NCI-H69 (cell line): ENCODE measurements at regions not wholly inside any gene's neighbourhood (a gene's known extent, or its start where the extent isn't known, plus 50 kb on each side); places are given as distances from the start of the nearest gene placed in this dataset.
"Not testable (repeated sequence)": the region's sequence is repeated elsewhere in the genome, so short reads cannot be mapped to it uniquely, and the experiment has no call there.

ENCODE experiments used
- DNase-seq: peaks from one replicate; lab custom pipeline; 2025; lab: John Stamatoyannopoulos, UW

DNA sequence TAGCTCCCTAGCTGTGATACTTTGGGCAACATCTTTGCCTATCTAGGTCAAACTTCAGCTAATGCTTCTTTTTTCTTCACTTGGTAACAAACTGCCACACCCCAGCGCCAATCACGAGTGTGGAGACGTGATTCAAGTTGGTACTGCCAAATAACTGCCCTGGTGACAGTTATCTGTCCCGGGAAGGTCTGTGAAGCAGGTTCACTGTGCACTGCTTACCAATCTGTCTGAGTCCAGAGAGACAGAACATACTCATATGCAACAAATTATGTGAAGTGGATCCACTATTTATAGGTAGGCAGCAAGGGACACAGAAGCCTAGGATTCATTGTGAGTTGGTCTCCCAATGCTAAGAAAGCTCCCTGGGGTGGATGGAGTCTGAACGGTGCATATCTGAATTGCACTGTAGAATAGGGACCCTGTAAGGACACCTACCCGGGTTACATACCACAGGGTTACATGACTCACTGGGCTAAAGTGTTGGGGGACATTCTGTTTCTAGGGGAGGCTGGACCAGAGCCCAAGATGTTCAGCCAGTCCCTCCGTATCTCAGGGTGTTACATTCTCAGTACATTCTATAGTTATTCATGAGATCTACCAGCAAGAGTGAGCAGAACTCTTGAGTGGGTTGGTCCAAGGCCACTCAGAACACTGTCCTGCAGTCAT lies 95.4 kb upstream of the STC2 start:
- DNase-seq = no peak

DNA sequence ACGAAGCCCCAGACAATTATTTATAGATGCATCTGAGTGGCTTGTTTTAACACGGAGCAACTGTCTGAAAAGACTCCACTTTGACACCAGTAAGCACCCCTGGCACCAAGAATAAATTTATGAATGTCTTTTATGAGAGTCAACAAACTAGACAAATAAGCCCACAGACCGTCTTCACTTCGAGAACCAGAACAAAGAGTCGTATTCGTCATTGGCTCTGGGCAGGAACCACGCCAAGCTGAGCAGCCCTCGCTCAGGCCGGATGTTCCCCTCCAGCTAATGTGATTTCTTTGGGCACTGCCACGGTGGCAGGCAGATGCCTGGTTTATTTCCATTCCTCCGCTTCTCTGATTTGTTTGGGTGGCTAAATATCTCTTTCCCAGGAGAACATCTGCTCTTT lies 91.9 kb upstream of the STC2 start:
- peak; percentile 39 for DNase-seq

DNA sequence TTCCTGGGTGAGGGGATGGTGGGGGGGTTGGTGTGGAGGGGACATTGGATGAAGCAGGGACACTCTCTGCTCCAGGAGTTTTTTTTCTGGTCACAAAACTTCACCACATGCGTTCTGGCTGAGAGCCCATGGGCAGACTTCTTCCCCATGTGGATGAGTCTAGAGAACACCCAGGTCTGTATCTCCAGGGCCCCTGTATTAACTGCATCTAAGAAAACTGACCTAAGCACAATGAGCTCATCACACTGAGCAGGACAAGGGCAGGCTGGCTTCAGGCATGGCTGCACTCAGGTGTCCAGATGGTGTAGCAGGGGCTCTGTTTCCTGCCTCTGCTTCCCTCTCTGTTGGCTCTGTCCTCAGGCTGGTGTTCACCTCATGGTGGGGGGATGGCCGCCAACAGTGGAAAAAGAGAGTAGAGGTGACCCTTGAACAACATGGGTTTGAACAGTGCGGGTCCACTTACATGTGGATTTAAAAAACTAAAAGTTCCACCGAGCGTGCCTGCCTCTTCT lies 85.3 kb upstream of the STC2 start:
- no peak for DNase-seq

DNA sequence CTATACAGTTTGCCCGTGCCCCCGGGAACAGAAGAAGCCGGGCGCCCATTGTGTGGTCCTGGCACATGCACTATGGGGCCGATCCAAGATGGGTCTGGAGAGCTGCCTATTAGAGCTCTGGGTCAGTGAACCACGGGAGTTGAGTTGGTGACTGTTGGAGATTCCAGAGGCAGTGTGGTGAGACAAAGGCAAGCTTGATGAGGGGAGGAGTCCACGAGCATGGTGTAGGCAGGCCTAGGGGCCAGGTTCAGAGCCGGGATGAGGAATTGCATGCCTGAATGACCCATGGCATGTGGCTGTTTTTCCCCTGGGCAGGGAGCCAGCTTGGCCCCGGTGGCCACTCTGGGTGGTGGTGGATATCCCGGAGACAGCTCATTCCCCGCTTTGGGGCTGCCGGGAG lies 84.4 kb upstream of the STC2 start:
- no peak for DNase-seq

DNA sequence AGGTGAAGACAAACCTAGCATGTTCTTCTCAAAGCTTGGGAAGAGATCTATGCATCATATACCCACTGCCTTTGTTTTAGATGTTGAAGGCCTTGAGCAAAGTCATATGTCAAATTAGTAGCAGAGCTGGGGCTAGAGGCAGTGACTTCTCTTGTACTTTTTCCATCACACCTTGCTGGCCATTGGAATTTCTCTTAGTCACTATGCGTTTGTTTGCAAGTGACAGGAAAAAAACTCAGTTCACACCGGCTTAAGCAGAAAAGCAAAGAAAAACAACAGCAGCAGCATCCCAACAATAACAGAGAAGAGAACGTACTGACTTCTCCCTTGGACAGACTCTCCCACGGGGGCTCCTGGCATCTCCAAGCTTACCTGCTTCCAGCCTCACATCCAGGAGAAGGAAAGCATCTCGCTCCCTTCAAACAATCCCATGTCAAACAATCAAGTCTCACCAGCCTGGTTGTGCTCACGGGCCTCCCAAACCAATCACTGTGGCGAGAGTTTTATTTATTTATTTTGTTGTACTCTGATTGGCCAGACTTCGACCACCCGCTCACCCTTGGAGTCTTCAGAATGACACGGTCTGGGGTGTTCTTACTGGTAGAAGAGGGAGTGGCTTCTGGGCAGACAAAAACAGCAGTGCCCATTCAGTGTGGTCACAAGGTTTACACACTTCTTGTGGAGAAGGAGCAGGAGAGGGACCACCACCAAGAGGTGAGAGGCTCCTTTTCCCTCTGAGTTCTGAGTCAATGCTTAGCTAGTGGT lies 83.8 kb upstream of the STC2 start:
- DNase-seq = no peak

DNA sequence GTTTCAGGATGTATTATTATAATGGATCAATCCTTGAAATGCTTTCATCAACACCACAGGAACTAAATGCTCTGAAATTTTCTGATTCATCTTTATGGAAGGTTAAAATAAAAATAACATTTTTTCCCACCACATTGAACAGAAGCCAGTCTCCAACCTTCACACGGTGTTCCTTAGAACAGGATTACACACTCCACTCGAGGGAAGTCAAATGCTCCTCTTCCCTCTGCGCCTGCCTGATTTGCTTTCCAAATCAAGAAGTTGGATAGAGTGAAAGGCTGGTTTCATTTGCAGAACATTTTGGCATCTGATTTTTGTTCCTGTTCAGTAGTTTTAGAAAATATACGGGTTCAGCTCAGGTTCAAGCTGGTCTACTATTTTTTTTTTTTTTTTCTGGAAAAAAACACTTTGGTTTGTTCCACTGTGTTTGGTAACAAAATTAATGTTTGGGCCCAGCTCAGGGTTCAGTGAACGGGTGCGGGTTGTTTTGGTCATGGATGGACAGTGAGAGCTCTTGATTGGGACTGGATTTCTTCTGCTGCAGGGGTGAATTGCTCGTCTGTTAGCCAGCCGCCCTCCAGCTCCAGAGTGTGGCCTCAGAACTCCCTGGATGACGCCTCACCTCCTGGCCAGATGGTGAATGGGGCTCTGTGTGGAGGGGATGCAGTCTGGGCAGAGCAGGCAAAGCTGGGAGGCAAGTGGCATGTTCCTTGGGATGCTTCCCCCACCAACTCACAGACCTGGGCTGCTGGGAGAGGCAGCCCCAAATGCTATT lies 82.4 kb upstream of the STC2 start:
- DNase-seq = no peak

DNA sequence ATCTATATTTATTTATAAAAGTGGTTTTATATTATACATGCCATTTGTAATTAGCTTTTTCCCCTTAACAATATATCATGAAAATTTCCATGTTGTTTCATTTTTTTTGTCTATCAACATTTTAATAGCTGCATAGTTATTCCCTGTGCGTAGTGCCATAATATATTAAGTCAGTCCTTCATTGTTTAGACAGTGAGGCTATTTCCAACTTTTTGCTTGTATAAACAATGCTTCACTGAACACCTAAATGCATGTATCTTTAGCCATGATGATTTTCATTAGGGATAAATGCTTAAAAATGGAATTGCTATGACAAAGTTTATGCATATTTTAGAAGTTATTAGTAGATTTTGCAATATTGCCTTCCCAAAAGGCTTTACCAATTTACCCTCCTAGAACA lies 80.7 kb upstream of the STC2 start:
- DNase-seq = no peak

DNA sequence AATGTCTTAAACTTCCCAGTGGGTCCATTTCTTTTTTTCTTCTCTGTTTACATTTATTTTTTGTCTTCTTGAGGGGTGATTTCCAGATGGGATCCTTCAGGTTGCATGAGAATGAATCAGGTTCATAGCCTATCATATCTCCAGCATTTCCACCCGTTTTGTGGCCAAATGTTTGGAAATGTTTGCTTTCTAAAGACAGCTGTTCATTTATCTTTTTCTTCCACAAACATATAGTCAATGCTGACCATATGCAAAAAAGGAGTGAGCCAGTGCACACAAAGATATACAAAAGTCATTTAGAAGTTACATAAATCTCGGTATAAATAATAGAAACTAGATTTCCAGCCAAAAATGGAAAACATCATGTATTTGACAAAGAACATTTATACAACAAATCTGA lies 71.6 kb upstream of the STC2 start:
- DNase-seq = no peak

DNA sequence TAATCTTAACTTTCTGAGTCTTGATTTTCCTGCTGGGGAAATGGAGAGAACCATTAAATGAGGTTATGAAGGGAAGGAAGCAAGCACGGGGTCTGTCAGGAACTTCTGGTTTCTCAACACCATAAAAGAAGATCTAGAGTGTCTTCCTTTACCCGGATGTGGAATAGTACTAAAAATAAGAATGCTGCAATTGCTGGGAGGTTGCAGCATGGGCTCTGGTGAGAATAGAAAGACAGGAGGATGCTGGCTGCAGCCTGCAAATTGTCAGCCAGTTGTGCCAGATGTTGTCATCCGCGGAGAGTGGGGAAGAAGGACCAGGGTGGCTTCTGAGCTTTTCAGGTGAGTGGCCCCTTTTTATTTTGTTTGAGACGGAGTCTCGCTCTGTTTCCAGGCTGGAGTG lies 69.3 kb upstream of the STC2 start:
- no peak for DNase-seq

DNA sequence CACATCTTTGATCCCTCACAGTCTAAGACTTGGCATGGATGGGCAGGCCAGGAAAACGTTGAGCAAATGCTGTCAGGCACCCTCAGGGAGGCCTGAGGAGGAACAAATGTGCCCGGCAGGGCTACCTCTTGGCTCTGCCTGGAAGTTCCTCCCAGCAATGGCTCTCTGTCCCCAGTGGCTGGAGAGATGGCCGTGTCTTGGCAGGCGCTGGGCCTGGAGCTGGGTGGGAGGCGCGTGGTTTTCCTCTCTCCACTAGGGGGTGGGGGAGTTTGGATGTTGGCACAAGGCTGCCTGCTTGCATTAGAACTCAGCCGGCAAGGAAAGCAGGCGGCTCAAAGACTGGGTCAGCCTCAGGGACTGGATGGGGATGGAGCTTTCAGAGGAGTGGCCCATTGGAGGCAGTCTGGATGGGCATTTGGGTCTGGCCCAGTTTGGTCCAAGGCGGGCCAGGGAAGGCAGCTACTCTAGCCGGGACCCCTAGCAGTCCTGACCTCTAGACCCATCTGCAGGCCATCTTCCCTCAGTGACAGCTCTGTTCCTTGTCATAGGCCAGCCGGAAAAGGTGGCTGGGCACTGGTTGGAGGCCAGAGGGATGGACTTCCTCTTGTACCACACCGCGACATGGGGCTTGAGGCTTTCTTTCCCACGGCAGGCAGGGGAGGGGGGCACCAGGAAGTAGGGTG lies 68.2 kb upstream of the STC2 start:
- DNase-seq = no peak

DNA sequence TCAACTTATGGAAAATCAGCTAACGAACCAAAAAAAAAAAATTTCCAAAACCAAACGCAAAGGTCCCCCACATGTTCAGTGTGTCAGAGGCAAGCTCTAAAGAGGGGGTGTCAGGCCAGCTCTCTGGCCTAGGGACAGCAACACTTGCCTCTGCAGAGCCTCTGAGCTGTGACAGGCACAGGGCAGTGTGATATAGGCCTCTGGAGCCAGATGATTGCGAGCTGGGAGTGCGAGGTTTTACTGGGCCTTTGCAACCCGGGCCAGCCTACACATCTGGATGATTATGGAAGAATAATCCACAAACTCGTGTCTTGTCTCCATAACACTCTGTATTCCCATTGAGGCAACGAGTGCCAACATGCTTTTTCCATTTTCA lies 67.7 kb upstream of the STC2 start:
- no peak for DNase-seq

DNA sequence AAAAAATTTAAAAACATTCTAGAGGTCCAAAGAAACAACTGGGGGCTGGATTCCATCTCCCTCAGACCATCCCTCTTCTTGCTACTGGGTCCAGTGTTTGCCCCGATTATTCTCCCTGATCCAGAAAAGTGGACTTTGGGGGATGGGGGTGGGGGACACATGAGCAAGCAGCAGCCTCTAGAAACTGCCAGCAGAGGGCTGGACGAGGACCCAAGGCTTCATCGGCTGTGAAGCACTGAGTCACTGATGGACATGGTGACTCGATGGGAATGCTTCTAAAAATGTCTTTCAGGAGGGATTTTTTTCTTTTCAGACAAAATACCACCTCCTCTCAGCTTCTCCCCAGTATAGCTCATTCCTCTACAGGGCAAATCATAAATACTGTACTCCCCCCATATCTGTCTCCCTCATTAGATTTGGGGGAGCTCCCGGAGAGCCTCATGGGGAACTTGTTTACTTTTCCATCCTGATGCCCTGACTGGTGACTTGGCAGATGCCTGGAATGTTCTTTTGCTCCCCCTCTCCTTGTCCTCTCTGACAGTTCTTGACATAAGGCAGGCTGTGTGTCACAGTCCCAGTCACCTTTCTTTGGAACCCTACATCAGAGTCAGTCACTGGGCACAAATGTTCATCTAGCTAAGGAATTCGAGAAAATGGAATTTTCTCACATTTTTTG lies 67.2 kb upstream of the STC2 start:
- DNase-seq = no peak

DNA sequence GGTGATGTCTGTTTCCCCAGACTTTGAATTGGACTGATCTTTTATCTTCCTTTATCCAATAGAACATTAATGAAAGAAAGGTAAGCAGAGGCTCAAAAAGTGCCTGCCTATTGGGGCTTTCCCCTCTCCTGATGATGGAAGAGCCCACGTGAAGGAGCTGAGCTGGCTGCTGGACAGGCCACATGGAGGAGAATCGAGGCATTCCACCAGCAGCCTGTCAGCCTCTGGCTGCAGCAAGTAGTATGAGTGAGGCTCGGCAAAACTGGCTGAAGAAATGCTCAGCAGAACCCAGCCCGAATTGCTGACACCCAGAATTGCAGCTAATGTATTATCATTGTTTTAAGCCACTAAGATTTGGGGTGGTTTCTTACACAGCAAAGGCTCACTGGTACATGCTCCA lies 66.5 kb upstream of the STC2 start:
- no peak for DNase-seq

DNA sequence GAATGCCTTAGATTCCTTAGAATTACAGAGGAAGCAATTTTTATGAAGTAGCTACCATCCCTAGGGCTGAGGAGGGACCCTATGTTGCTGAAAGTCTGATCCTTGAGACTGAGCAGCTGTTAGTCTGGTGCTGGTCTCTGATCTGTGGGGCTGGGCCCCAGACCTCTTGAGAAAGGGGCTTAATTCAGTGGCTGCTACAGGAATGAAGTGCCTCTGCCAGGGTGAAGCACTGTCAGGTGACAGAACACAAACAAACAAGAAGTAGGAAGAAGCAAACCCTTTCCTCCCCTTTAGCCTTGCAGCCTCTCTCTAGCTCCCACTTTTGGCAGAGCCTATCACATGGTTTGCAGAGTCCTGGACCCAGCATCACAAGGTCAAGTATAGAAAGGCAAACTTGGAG lies 64.0 kb upstream of the STC2 start:
- DNase-seq = no peak

DNA sequence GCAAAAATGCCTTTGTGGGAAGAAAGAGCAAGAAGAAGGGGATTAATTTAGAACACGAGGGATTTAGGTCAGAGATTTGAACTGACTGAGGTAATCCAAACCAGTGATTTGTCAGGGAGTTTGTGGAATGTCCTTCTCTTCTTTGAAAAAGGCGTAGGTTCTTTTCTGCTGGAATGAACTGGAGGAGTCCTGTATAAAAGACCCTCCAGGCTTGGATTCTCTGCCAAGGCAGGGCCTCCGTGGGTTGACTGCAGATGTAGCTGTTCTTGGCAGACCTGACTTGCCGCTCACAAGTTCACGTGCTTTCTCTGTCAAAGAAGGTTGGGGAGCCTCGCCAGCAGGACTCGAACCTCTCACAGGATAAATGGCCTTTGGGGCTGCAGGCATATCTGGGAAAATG lies 62.8 kb upstream of the STC2 start:
- no peak for DNase-seq

DNA sequence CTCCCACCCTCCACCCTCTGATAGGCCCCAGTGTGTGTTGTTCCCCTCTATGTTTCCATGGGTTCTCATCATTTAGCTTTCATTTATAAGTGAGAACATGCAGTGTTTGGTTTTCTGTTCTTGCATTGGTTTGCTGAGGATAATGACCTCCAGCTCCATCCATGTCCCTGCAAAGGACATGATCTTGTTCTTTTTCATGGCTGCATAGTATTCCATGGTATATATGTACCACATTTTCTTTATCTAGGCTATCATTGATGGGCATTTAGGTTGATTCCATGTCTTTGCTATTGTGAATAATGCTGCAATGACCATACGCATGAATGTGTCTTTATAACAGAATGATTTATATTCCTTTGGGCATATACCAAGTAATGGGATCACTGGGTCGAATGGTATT lies 59.1 kb upstream of the STC2 start:
- DNase-seq = not testable (repeated sequence)

DNA sequence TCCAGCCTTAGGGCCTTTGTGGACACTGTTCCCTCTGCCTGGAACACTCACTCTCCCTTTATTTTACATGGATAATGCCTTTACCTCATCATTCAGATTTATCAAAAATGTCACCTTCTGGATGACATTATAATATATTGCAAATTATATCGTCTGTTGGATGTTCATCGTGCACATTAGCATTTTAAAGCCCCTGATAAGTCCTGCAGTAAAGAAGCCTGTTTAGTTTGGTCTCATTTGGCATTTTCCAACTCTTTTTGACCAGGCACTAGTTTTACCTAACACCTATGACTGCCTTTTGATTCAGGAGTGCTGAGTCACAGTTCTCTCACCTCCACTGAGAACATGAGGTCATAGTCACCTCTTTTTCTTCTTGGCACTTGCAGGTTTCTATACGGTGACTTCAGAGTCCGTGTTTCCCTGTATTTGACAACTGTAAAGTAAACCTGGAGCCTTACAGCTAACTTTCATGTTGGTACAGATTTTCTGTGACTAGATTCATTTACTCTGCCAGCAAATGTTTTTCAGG lies 57.7 kb upstream of the STC2 start:
- no peak for DNase-seq

DNA sequence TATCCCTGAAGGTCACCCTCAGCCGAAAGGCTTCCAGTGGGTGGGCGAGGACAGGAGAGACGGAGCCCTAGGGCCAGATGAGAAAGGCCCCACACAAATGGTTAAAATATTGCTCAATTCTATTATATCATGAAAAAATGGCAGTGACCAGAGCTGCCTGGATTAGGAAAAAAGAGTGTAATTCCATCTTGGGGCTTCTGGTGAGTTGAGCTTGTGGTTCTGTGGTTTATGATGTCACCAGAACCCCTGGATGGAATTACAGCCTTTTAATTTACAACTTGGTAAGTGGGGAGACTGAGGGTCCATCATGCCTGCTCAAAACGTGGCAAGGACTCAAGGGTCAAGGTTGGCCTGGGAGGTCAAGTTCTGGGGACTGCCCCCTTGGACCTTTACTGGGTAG lies 55.5 kb upstream of the STC2 start:
- DNase-seq = no peak

DNA sequence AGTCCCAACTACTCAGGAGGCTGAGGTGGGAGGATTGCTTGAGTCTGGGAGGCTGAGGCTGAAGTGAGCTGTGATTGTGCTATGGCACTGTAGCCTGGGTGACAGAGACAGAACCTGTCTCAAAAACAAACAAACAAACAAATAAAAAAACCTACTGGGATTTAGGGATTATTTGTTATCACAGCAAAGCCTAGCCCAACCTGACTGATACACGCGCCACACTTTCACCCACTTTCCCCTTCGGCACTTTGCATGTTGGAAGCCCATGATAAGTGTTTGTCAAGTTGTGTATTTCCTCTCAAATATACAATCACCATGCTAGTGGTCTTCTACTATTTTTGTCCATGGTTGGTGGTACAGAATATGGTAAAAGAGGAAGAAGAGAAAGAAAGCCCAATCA lies 50.5 kb upstream of the STC2 start:
- DNase-seq = no peak
